Vagina (tissue), 2 donors: ENCODE measurements at regions not wholly inside any gene's neighbourhood (a gene's known extent, or its start where the extent isn't known, plus 50 kb on each side); places are given as distances from the start of the nearest gene placed in this dataset.

Source experiments
- CTCF ChIP-seq, 3 experiments: fragments of 450-650 bp in 2 of 3; fragments of 200-600 bp in 1 of 3; sonication (generic) in 1 of 3; IDR thresholded peaks; one replicate each; pipeline ENCODE4 v1.5.1; 2017 to 2019; ENCODE audit warnings: antibody characterized with exemption in 3 of 3, mild to moderate bottlenecking in 2 of 3, moderate library complexity in 2 of 3
- POLR2AphosphoS5 ChIP-seq, 2 donors: sonication (generic); formaldehyde crosslinking; IDR thresholded peaks; one replicate each; pipeline ENCODE4 v1.9.0; 2017; ENCODE audit warnings: antibody characterized with exemption in 2 of 2, mild to moderate bottlenecking in 2 of 2, low read depth in 1 of 2; ENCODE audit not compliant: insufficient read depth in 1 of 2

GRCh38 chr12:88758176-88758575, 177.9 kb upstream of the KITLG start:
- no peak for TF ChIP-seq CTCF (IDR thresholded peaks at IDR 0.05)
- no peak for TF ChIP-seq POLR2AphosphoS5 (IDR thresholded peaks at IDR 0.05; ENCODE audit: insufficient read depth in 1 of 2, low read depth in 1 of 2)
